H9 (cell line): ENCODE measurements at regions not wholly inside any gene's neighbourhood (a gene's known extent, or its start where the extent isn't known, plus 50 kb on each side); places are given as distances from the start of the nearest gene placed in this dataset.

Experiments
- DNase-seq: peaks from one replicate; pipeline ENCODE4 v3.0.0-alpha.2; 2017
- H2AFZ ChIP-seq: one replicate; pipeline ENCODE4 v1.6.1; 2013; ENCODE audit warnings: mild to moderate bottlenecking, low read length, control low read depth, moderate library complexity
- H2AK5ac ChIP-seq: 2 replicates; pipeline ENCODE4 v1.6.1; 2013; ENCODE audit warnings: low read length, control low read depth, mixed read lengths; ENCODE audit not compliant: insufficient read length
- H2BK120ac ChIP-seq: one replicate; pipeline ENCODE4 v1.6.1; 2013; ENCODE audit warnings: low read depth, mild to moderate bottlenecking, low read length, control low read depth, inconsistent platforms; ENCODE audit not compliant: poor library complexity, severe bottlenecking
- H2BK12ac ChIP-seq: 2 replicates; pipeline ENCODE4 v1.6.1; 2013; ENCODE audit warnings: low read length, control low read depth, mixed read lengths, low read depth; ENCODE audit not compliant: insufficient read length
- H2BK15ac ChIP-seq: 2 replicates; pipeline ENCODE4 v1.6.1; 2013; ENCODE audit warnings: low read depth, low read length, control low read depth
- H2BK20ac ChIP-seq: one replicate; pipeline ENCODE4 v1.6.1; 2013; ENCODE audit warnings: low read depth, mild to moderate bottlenecking, low read length, control low read depth, inconsistent platforms; ENCODE audit not compliant: poor library complexity, severe bottlenecking
- H2BK5ac ChIP-seq: 2 replicates; pipeline ENCODE4 v1.6.1; 2013; ENCODE audit warnings: low read length, control low read depth, mixed read lengths; ENCODE audit not compliant: insufficient read length
- H3K14ac ChIP-seq: 2 replicates; pipeline ENCODE4 v1.6.1; 2013; ENCODE audit warnings: low read length, control low read depth; ENCODE audit not compliant: insufficient read depth
- H3K18ac ChIP-seq: 2 replicates; pipeline ENCODE4 v1.6.1; 2013; ENCODE audit warnings: low read depth, mild to moderate bottlenecking, mixed read lengths, low read length, control low read depth; ENCODE audit not compliant: insufficient read length
- H3K23ac ChIP-seq: 2 replicates; pipeline ENCODE4 v1.6.1; 2013; ENCODE audit warnings: low read length, control low read depth, mixed read lengths, low read depth; ENCODE audit not compliant: insufficient read length
- H3K23me2 ChIP-seq: 2 replicates; pipeline ENCODE4 v1.6.1; 2013; ENCODE audit warnings: low read depth, mild to moderate bottlenecking, mixed read lengths, low read length, control low read depth; ENCODE audit not compliant: insufficient read length, poor library complexity, severe bottlenecking
- H3K27ac ChIP-seq: 2 replicates; pipeline ENCODE4 v1.5.1; 2013; ENCODE audit warnings: low read length, control low read depth, mixed read lengths, low read depth; ENCODE audit not compliant: insufficient read length
- H3K27me3 ChIP-seq: 2 replicates; pipeline ENCODE4 v1.6.1; 2013; ENCODE audit warnings: low read length, control low read depth, inconsistent platforms; ENCODE audit not compliant: insufficient read depth
- H3K4ac ChIP-seq: 2 replicates; pipeline ENCODE4 v1.6.1; 2013; ENCODE audit warnings: low read depth, mild to moderate bottlenecking, control low read depth, inconsistent platforms, low read length, moderate library complexity
- H3K4me1 ChIP-seq: 2 replicates; pipeline ENCODE4 v1.6.1; 2013; ENCODE audit warnings: low read length, control low read depth, inconsistent platforms; ENCODE audit not compliant: insufficient read depth
- H3K4me2 ChIP-seq: 2 replicates; pipeline ENCODE4 v1.6.1; 2013; ENCODE audit warnings: low read length, control low read depth, mixed read lengths; ENCODE audit not compliant: insufficient read length, insufficient read depth
- H3K56ac ChIP-seq: 2 replicates; pipeline ENCODE4 v1.6.1; 2013; ENCODE audit warnings: low read depth, mild to moderate bottlenecking, mixed read lengths, low read length, control low read depth; ENCODE audit not compliant: insufficient read length
- H3K79me1 ChIP-seq: 2 replicates; pipeline ENCODE4 v1.6.1; 2013; ENCODE audit warnings: low read depth, mild to moderate bottlenecking, moderate library complexity, low read length, control low read depth, inconsistent platforms; ENCODE audit not compliant: insufficient read depth, poor library complexity, severe bottlenecking
- H3K79me2 ChIP-seq: 2 replicates; pipeline ENCODE4 v1.6.1; 2013; ENCODE audit warnings: low read length, control low read depth, inconsistent platforms; ENCODE audit not compliant: insufficient read depth
- H3K9ac ChIP-seq: 2 replicates; pipeline ENCODE4 v1.6.1; 2013; ENCODE audit warnings: low read length, control low read depth, mixed read lengths; ENCODE audit not compliant: insufficient read length; ENCODE audit errors: extremely low read depth
- H3K9me3 ChIP-seq: one replicate; pipeline ENCODE4 v1.6.1; 2013; ENCODE audit warnings: low read depth, low read length, inconsistent platforms; ENCODE audit not compliant: control insufficient read depth
- H3T11ph ChIP-seq: one replicate; pipeline ENCODE4 v1.6.1; 2013; ENCODE audit warnings: mild to moderate bottlenecking, low read length, control low read depth, inconsistent platforms
- H4K20me1 ChIP-seq: one replicate; pipeline ENCODE4 v1.6.1; 2013; ENCODE audit not compliant: control insufficient read depth, insufficient read length, insufficient read depth
- H4K5ac ChIP-seq: 2 replicates; pipeline ENCODE4 v1.6.1; 2013; ENCODE audit warnings: low read depth, mild to moderate bottlenecking, mixed read lengths, low read length, control low read depth; ENCODE audit not compliant: insufficient read length
- H4K8ac ChIP-seq: replicated peaks from 2 replicates; pipeline ENCODE4 v1.6.1; 2013; ENCODE audit warnings: low read length, control low read depth, mixed read lengths, low read depth; ENCODE audit not compliant: insufficient read length
- H4K91ac ChIP-seq: 2 replicates; pipeline ENCODE4 v1.6.1; 2013; ENCODE audit warnings: low read depth, mild to moderate bottlenecking, moderate library complexity, mixed read lengths, low read length, control low read depth; ENCODE audit not compliant: insufficient read length
- H3K27ac Mint-ChIP-seq, 3 experiments: 2 replicates in 2 of 3; 3 replicates in 1 of 3; pipeline ENCODE4 v1.8.0; 2020 to 2021; ENCODE audit warnings: mixed read lengths in 3 of 3, mild to moderate bottlenecking in 1 of 3, moderate library complexity in 1 of 3
- H3K27me3 Mint-ChIP-seq: 2 replicates; pipeline ENCODE4 v1.8.0; 2021; ENCODE audit warnings: low read depth, mild to moderate bottlenecking, moderate library complexity, mixed read lengths
- H3K36me3 Mint-ChIP-seq, 3 experiments: 2 replicates in 2 of 3; 3 replicates in 1 of 3; pipeline ENCODE4 v1.8.0; 2020 to 2021; ENCODE audit warnings: low read depth in 3 of 3, mixed read lengths in 3 of 3; ENCODE audit not compliant: insufficient read depth in 1 of 3
- H3K4me1 Mint-ChIP-seq, 2 experiments: 2 replicates each; pipeline ENCODE4 v1.8.0; 2020; ENCODE audit warnings: mixed read lengths in 2 of 2
- H3K4me3 Mint-ChIP-seq, 2 experiments: 2 replicates in 1 of 2; 3 replicates in 1 of 2; pipeline ENCODE4 v1.8.0; 2020 to 2021; ENCODE audit warnings: mild to moderate bottlenecking in 2 of 2, mixed read lengths in 2 of 2, moderate library complexity in 1 of 2
- H3K9me3 Mint-ChIP-seq, 2 experiments: 2 replicates in 1 of 2; 3 replicates in 1 of 2; pipeline ENCODE4 v1.8.0; 2020; ENCODE audit warnings: mild to moderate bottlenecking in 2 of 2, mixed read lengths in 2 of 2, moderate library complexity in 1 of 2
- CTCF ChIP-seq: fragments of 200-600 bp; sonication (generic); conservative IDR thresholded peaks from 3 replicates; pipeline ENCODE4 v1.8.0; 2021; ENCODE audit warnings: antibody characterized with exemption, mild to moderate bottlenecking
- whole genome bisulfite sequencing: extraction: QIAGEN DNeasy Blood & Tissue Kit; methylation state at CpG from one replicate; pipeline ENCODE4 v1.1.7; 2013; ENCODE audit warnings: missing lambda C conversion rate, low lambda C conversion rate, mixed read lengths; ENCODE audit not compliant: insufficient read length; ENCODE audit errors: extremely low coverage; 5-methylcytosine and 5-hydroxymethylcytosine counted together

- Histone ChIP-seq H3K56ac (no peak overlapping the region), H3K4ac (no peak overlapping the region), H4K8ac (no peak overlapping the region), H3K79me2 (no peaks in the 10 kb centered on the region), H3K4me2 (no peak overlapping the region), H2BK120ac (no peak overlapping the region), H3K4me1 (no peaks in the 10 kb centered on the region; the same call in 1 of the 2 replicates), H4K91ac (no peak overlapping the region), H4K5ac (no peak overlapping the region), H2AFZ (no peak overlapping the region), H3K9me3 (no peaks in the 10 kb centered on the region), H2BK5ac (no peak overlapping the region), H2BK12ac (no peak overlapping the region), H3K27ac (no peak overlapping the region), H4K20me1 (no peaks in the 10 kb centered on the region), H2BK15ac (no peak overlapping the region), H3K23me2 (no peaks in the 10 kb centered on the region), H3K14ac (no peak overlapping the region), H3K9ac (no peak overlapping the region), H3K27me3 (no peaks in the 10 kb centered on the region), H3T11ph (no peak overlapping the region), H3K23ac (no peak overlapping the region), H3K79me1 (no peaks in the 10 kb centered on the region), H2BK20ac (no peak overlapping the region), H2AK5ac (no peak overlapping the region), H3K18ac (no peak overlapping the region)
- H3K4me1 Mint-ChIP-seq: peaks cover 9 to 23% of the 10 kb centered on the region in 2 experiments
- no CpG with 5 or more reads among the region's 6 CpGs for WGBS
- H3K4me3 Mint-ChIP-seq: no peak overlapping the region
- no peaks in the 10 kb centered on the region for H3K9me3 Mint-ChIP-seq
- H3K36me3 Mint-ChIP-seq: no peaks in the 10 kb centered on the region
- peak; percentile 36 for DNase-seq
- TF ChIP-seq CTCF: peak; percentile 52; the same call in 2 of the 3 replicates
- H3K27me3 Mint-ChIP-seq: no peaks in the 10 kb centered on the region
- peak overlapping the region in 2 of 3 experiments; percentile 75 to 92; a peak in 4 of 7 replicates for H3K27ac Mint-ChIP-seq
These were observed 183.0 kb upstream of the MMS22L start for GRCh38 chr6:97465877-97466561.
